Psoas muscle (tissue), 7 donors: ENCODE measurements at regions not wholly inside any gene's neighbourhood (a gene's known extent, or its start where the extent isn't known, plus 50 kb on each side); places are given as distances from the start of the nearest gene placed in this dataset.

Experiments
- ATAC-seq, 4 donors: fragments of 200-7000 bp; cut with Tn5 transposase; one replicate each; pipeline ENCODE4 v1.9.1; 2020; ENCODE audit warnings: moderate library complexity in 3 of 4, mild to moderate bottlenecking in 2 of 4
- DNase-seq, 2 donors: peaks; one replicate each; pipeline ENCODE4 v3.0.0-alpha.2; 2020
- H3K27ac ChIP-seq: fragments of 200-600 bp; one replicate; pipeline ENCODE4 v1.8.0; 2022
- H3K27me3 ChIP-seq, 3 donors: fragments of 200-600 bp in 1 of 3; one replicate each; pipeline versions ENCODE4 v1.6.1 to v1.8.0; 2013 to 2022; ENCODE audit warnings: low read length in 2 of 3, mild to moderate bottlenecking in 2 of 3, moderate library complexity in 1 of 3; ENCODE audit not compliant: insufficient read depth in 3 of 3
- H3K36me3 ChIP-seq, 2 donors: fragments of 200-600 bp in 1 of 2; one replicate each; pipeline versions ENCODE4 v1.6.1 to v1.8.0; 2013 to 2022; ENCODE audit warnings: low read depth in 1 of 2, mild to moderate bottlenecking in 1 of 2, moderate library complexity in 1 of 2; ENCODE audit not compliant: insufficient read depth in 1 of 2
- H3K4me1 ChIP-seq: fragments of 200-600 bp; one replicate; pipeline ENCODE4 v1.8.0; 2022
- H3K4me3 ChIP-seq: fragments of 200-600 bp; one replicate; pipeline ENCODE4 v1.8.0; 2022; ENCODE audit warnings: mild to moderate bottlenecking
- H3K9me3 ChIP-seq: fragments of 200-600 bp; one replicate; pipeline ENCODE4 v1.8.0; 2022
- CTCF ChIP-seq: fragments of 200-600 bp; IDR thresholded peaks from one replicate; pipeline ENCODE4 v1.8.0; 2022; ENCODE audit warnings: antibody characterized with exemption
- WGBS, 3 donors: extraction: QIAGEN DNeasy Blood & Tissue Kit; methylation state at CpG; one replicate each; pipeline versions ENCODE4 v1.1.6 to v1.1.7; 2013; 5-methylcytosine and 5-hydroxymethylcytosine counted together
- intact Hi-C, 2 donors: fragments of 100-400 bp; cut with DNase I; formaldehyde crosslinking; loops; one replicate each; pipeline versions ENCODE4 v1.11.0 to v1.14.2; 2022
- donor health status: healthy with polysubstance abuse.
- donor health status: DM: no; HTN: no; CAD: no; lungs with moderate emphysema.
- donor health status: Bipolar disorder and iron deficiency.
- donor health status: healthy.
- donor health status: DM: yes; HTN: yes; CAD: no.
- donor health status: DM: no; HTN: no; CAD: no.
- donor health status: DM: yes; HTN: yes; CAD: no.

- H3K36me3 ChIP-seq = no peaks in the 10 kb centered on the region
These were observed 1425.1 kb upstream of the LRRTM3 start for GRCh38 chr10:65500716-65501115.

GRCh38 chr10:65501259-65501658 lies 1424.6 kb upstream of the LRRTM3 start:
- ATAC-seq = no peak
- Histone ChIP-seq H3K4me3 (no peak overlapping the region), H3K9me3 (no peaks in the 10 kb centered on the region), H3K27ac (no peak overlapping the region), H3K4me1 (no peaks in the 10 kb centered on the region), H3K27me3 (no peaks in the 10 kb centered on the region), H3K36me3 (no peaks in the 10 kb centered on the region)
- intact Hi-C loops = no loop called here
- DNase-seq = no peak
- no peak for TF ChIP-seq CTCF
- WGBS, 3 donors = 87% methylated on average over 3 of the region's 3 CpGs

More at GRCh38 chr10:65500716-65501115, 1425.1 kb upstream of the LRRTM3 start:
- H3K27ac ChIP-seq = no peak overlapping the region
- H3K9me3 ChIP-seq = no peaks in the 10 kb centered on the region
- no peak for DNase-seq
- H3K27me3 ChIP-seq = no peaks in the 10 kb centered on the region
- no peak for ATAC-seq
- TF ChIP-seq CTCF = no peak
- no peak overlapping the region for H3K4me3 ChIP-seq
- intact Hi-C loops = no loop called here
- 95 to 98% (median 98%) methylated on average over 1 of the region's 1 CpG for WGBS, 3 donors
- no peaks in the 10 kb centered on the region for H3K4me1 ChIP-seq

- DNase-seq (no peak), ATAC-seq (no peak)
- H3K36me3 ChIP-seq = no peaks in the 10 kb centered on the region
- intact Hi-C loops = no loop called here
- no peak overlapping the region for H3K27ac ChIP-seq
- no peaks in the 10 kb centered on the region for H3K4me1 ChIP-seq
- no peak for TF ChIP-seq CTCF
- H3K27me3 ChIP-seq = no peaks in the 10 kb centered on the region
- H3K9me3 ChIP-seq = no peaks in the 10 kb centered on the region
- 76 to 93% (median 89%) methylated on average over 4 of the region's 4 CpGs for WGBS, 3 donors
- H3K4me3 ChIP-seq = no peak overlapping the region
These were observed 1407.5 kb upstream of the LRRTM3 start for GRCh38 chr10:65518379-65518778.

DNA sequence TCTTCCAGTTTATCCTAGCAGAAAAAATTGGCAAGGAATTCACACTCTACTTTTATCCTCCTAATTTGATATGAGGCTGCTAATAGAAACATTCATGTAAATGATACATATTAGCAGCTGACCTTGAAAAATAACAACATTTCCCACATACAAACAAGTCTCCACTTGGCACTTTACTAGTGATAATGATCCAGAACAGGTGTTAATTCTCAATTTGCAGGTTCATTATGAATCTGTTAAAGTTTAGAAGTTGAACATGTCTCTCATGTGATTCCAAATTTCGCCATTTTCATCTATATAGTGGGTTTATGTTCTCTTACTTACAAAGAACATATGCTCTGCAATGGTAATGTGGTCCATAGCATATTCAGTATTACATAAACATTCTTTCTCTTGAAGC lies 1396.8 kb upstream of the LRRTM3 start:
- Histone ChIP-seq H3K36me3 (no peaks in the 10 kb centered on the region), H3K9me3 (no peaks in the 10 kb centered on the region), H3K4me3 (no peak overlapping the region), H3K27me3 (no peaks in the 10 kb centered on the region), H3K4me1 (no peaks in the 10 kb centered on the region), H3K27ac (no peak overlapping the region)
- no peak for TF ChIP-seq CTCF
- intact Hi-C loops = no loop called here
- 62 to 73% (median 64%) methylated on average over 1 of the region's 1 CpG for WGBS, 3 donors
- DNase-seq (no peak), ATAC-seq (no peak)

- Histone ChIP-seq H3K4me1 (no peaks in the 10 kb centered on the region), H3K9me3 (no peaks in the 10 kb centered on the region), H3K4me3 (no peak overlapping the region), H3K36me3 (no peaks in the 10 kb centered on the region), H3K27ac (no peak overlapping the region), H3K27me3 (no peaks in the 10 kb centered on the region)
- intact Hi-C loops = no loop called here
- ATAC-seq (no peak), DNase-seq (no peak)
- 88 to 93% (median 89%) methylated on average over 5 of the region's 5 CpGs for WGBS, 3 donors
- TF ChIP-seq CTCF = no peak
These were observed 1394.3 kb upstream of the LRRTM3 start for GRCh38 chr10:65531545-65531944.
